ENCODE measurements at regions not wholly inside any gene's neighbourhood (a gene's known extent, or its start where the extent isn't known, plus 50 kb on each side); places are given as distances from the start of the nearest gene placed in this dataset.

DNA sequence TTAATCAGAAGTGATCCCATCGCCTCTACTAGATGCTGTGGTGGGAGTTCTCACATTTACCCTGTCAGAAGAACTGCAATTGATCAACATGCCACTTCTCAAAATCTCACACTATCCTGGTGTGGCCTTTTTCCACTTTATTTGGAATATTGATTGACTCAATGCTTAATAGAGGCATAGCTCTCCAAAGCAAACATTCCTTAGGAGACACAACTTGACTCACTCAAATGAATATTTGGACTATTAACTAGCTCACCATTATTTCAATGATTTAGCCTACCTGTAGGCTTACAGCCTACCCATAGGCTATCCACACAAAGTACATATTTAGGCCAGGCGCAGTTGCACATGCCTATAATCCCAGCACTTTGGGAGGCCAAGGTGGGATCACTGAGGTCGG, 186.5 kb downstream of the KLHL28 start:
- Mint-ChIP-seq H3K4me1 (ENCODE audit: low read depth in 2 of 2) (no peaks in the 10 kb centered on the region), H3K9me3 (no peaks in the 10 kb centered on the region), H3K27ac (no peak overlapping the region), H3K4me3 (no peak overlapping the region), H3K36me3 (ENCODE audit: insufficient read depth) (peaks cover 3% of the 10 kb centered on the region), H3K27me3 (no peaks in the 10 kb centered on the region)
- ATAC-seq (replicated peaks), result no peak
- DNase-seq, result no peak

DNA sequence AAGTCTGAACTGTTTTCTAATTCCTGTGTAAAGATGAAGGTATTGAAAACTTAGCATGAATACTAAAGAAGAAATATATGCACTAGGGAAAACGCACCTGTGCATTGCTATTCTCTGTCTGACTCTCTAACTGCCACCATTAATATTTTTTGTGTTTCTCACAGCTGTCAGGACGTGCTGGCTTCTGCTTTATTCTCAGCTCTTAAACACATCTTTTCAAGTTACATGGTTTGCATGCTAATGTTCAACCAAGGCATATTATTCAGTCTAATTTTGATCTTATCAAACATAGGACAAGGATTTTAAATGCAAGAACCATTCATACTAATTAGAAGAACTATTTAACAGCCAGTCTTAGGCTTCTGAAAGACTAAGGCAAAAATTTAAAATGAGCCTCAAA, 187.4 kb downstream of the KLHL28 start:
- H3K4me3 Mint-ChIP-seq, result no peak overlapping the region
- no peak for DNase-seq
- H3K36me3 Mint-ChIP-seq (ENCODE audit: insufficient read depth), result peaks cover 3% of the 10 kb centered on the region
- H3K4me1 Mint-ChIP-seq (ENCODE audit: low read depth in 2 of 2), result no peaks in the 10 kb centered on the region
- no peak for ATAC-seq (replicated peaks)
- no peaks in the 10 kb centered on the region for H3K27me3 Mint-ChIP-seq
- no peaks in the 10 kb centered on the region for H3K9me3 Mint-ChIP-seq
- no peak overlapping the region for H3K27ac Mint-ChIP-seq

DNA sequence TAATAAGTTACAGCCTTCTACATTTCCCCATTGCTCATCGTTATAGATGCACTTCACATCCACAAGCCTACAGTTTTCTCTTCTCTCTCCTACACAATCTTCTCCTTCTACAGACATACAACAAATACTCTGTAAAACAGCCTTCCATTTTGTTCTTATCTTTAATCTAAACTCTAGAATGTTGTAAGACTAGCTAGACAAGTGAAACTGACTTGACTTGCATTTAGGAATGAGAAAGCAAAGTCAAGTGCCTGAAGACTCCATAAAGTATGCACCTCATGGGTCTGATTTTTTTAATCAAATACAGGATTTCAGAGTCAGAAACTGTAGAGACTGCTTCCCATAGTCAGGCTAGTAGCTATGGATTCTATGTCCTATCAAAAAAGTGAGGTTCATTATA, 190.3 kb downstream of the KLHL28 start:
- Mint-ChIP-seq H3K27ac (no peak overlapping the region), H3K36me3 (ENCODE audit: insufficient read depth) (peaks cover 3% of the 10 kb centered on the region), H3K4me1 (ENCODE audit: low read depth in 2 of 2) (no peaks in the 10 kb centered on the region), H3K27me3 (no peaks in the 10 kb centered on the region), H3K4me3 (no peak overlapping the region), H3K9me3 (no peaks in the 10 kb centered on the region)
- no peak for DNase-seq
- no peak for ATAC-seq (replicated peaks)

DNA sequence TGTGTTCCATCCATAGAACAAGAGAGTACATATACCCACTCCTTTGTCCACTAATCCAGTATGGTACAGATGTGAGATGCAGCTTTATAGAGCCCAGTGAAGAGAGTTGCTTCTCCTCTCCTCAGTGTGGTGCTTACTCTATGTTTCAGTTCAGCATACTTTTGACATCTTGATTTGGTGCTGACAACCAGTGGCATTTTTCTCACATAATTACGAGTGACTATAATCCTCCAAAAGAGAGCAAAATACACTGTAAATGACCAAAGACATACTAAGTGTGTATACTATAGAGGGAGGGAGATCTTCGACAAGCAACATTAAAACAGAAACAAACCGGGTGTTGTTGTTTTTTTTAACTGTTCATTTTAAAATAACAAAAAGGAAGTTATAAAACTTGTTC, 191.5 kb downstream of the KLHL28 start:
- Mint-ChIP-seq H3K4me3 (no peak overlapping the region), H3K9me3 (no peaks in the 10 kb centered on the region), H3K36me3 (ENCODE audit: insufficient read depth) (no peaks in the 10 kb centered on the region), H3K27me3 (no peaks in the 10 kb centered on the region), H3K27ac (no peak overlapping the region), H3K4me1 (ENCODE audit: low read depth in 2 of 2) (no peaks in the 10 kb centered on the region)
- no peak for ATAC-seq (replicated peaks)
- no peak for DNase-seq

DNA sequence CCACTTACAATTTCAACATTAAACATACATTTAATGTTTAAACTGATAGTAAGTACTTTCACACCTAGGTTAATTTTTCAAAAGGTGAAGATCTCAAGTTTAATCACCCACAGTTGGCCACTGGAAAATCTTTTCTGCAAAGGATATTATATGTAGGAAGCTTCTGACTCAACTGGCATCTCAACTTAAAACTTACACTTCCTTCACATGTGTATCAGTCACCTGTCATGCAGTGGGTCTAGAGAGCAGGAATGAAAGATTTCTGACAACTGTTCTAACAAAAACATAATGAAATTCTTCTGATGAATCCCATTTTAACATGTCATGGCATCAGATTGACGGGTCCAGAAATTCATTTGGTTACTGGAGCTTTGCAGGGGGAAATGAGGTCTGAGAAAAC, 192.8 kb downstream of the KLHL28 start:
- no peak for ATAC-seq (replicated peaks)
- no peaks in the 10 kb centered on the region for H3K27me3 Mint-ChIP-seq
- H3K27ac Mint-ChIP-seq, result no peak overlapping the region

DNA sequence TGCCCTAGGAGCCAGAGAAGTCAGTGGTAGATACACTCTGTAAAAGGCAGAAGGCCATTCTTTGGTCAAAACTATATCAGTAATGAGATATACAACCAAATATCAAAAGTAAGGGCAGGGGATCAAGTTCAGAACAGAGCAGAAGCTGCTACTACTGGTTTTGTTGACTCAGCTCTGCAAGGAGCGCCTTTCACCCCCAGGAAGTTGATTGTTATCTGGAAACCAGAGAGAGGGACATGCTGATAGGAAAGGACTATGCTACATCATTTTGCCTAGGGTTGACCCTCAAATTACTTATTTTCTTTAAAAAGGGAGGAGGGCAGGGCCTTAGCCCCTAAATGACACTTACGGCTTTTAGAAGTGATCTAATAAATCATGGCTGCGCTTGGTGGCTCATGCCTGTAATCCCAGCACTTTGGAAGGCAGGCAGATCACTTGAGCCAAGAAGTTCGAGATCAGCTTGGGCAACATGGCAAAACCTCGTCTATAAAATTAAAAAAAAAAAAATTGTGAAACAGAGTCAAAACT, 194.0 kb downstream of the KLHL28 start:
- Mint-ChIP-seq H3K27ac (no peak overlapping the region), H3K4me3 (no peak overlapping the region), H3K9me3 (no peaks in the 10 kb centered on the region), H3K4me1 (ENCODE audit: low read depth in 2 of 2) (no peaks in the 10 kb centered on the region), H3K27me3 (no peaks in the 10 kb centered on the region), H3K36me3 (ENCODE audit: insufficient read depth) (no peaks in the 10 kb centered on the region)
- ATAC-seq (replicated peaks) (no peak), DNase-seq (no peak)

More for the DNA sequence above, 192.8 kb downstream of the KLHL28 start:
- Mint-ChIP-seq H3K4me3 (no peak overlapping the region), H3K36me3 (ENCODE audit: insufficient read depth) (no peaks in the 10 kb centered on the region), H3K4me1 (ENCODE audit: low read depth in 2 of 2) (no peaks in the 10 kb centered on the region), H3K9me3 (no peaks in the 10 kb centered on the region)
- DNase-seq, result no peak

DNA sequence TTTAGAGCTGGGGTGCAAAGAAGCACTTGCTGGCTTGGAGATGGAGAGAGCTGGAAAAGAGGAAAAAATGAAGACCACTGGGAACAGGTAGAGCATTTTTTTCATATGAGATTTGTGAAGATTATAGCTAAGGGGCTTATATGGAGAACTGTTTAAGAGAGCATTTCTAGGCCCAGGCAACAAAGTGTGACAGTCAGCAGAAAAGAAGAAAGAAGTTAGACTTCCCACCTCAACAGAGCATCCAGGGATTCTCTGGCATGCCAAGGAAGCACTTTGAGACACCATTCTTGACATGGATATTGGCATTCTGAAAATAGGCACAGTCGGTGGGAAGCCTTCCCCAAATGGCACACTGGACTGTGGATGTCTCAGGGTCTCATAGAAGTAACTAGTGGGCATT, 195.5 kb downstream of the KLHL28 start:
- Mint-ChIP-seq H3K4me1 (ENCODE audit: low read depth in 2 of 2) (no peaks in the 10 kb centered on the region), H3K36me3 (ENCODE audit: insufficient read depth) (no peaks in the 10 kb centered on the region), H3K4me3 (no peak overlapping the region), H3K27me3 (no peaks in the 10 kb centered on the region), H3K27ac (no peak overlapping the region), H3K9me3 (no peaks in the 10 kb centered on the region)
- DNase-seq (no peak), ATAC-seq (replicated peaks) (no peak)

DNA sequence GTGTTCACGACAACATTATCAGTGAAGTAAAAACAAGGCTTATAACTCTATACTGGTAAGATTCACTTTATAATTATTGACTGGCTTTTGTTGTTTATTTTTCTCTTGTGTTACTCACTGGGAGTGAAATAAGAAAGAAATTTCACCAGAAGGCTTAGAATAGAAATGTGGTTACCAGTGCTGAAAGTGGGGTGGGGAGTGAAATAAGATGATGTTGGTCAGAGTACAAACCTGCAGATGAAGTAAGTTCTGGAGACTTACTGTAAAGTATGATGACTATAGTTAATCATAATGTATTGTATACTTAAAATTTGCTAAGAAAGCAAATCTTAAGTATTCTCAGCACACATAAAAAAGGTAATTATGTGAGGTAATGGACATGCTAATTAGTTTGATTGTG, 198.4 kb downstream of the KLHL28 start:
- H3K9me3 Mint-ChIP-seq, result no peaks in the 10 kb centered on the region
- no peaks in the 10 kb centered on the region for H3K27me3 Mint-ChIP-seq
- no peaks in the 10 kb centered on the region for H3K4me1 Mint-ChIP-seq (ENCODE audit: low read depth in 2 of 2)
- no peak overlapping the region for H3K27ac Mint-ChIP-seq
- no peak overlapping the region for H3K4me3 Mint-ChIP-seq
- DNase-seq, result no peak
- ATAC-seq (replicated peaks), result no peak
- H3K36me3 Mint-ChIP-seq (ENCODE audit: insufficient read depth), result no peaks in the 10 kb centered on the region

DNA sequence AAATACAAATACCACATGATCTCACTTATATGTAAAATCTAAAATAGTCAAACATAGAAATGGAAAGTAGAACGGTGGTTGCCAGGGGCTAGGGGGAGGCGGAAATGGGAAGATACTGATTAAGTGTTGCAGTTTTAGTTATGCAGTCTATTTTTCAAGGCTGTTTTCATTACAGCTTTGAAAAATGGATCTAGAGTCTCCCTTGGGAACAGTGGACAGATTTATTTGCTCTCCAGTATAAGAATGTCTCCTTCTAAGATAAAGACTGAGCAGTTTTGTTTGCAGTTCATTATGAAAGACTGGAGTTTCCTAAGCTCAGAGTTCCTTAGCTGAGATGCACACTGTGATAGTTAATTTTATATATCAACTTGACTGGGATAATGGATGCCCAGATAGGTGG, 202.5 kb downstream of the KLHL28 start:
- H3K4me3 Mint-ChIP-seq, result no peak overlapping the region
- H3K36me3 Mint-ChIP-seq (ENCODE audit: insufficient read depth), result no peaks in the 10 kb centered on the region
- no peaks in the 10 kb centered on the region for H3K9me3 Mint-ChIP-seq
- DNase-seq (no peak), ATAC-seq (replicated peaks) (no peak)
- H3K27ac Mint-ChIP-seq, result no peak overlapping the region
- no peaks in the 10 kb centered on the region for H3K4me1 Mint-ChIP-seq (ENCODE audit: low read depth in 2 of 2)
- no peaks in the 10 kb centered on the region for H3K27me3 Mint-ChIP-seq

DNA sequence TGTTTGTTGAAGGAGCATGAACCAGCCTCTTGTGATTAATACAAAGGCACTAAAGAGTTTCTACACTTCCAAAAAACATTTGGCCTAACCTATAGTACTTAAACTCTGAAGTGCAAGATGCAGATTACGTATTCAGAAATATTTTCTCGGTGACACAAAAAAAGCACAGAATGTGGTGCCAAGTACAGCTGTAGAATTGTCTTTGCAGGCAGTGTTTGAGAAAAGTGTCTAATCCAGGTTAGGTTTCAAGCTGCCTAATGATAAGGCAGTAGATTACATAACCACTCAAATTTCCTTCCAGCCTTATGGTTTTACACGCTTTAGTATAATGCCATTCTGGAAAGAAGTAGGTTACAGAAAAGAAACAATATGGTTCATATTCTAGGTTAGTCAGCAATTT, 205.2 kb downstream of the KLHL28 start:
- no peak for DNase-seq
- H3K4me3 Mint-ChIP-seq, result no peak overlapping the region
- no peaks in the 10 kb centered on the region for H3K36me3 Mint-ChIP-seq (ENCODE audit: insufficient read depth)
- no peak for ATAC-seq (replicated peaks)
- H3K4me1 Mint-ChIP-seq (ENCODE audit: low read depth in 2 of 2), result no peaks in the 10 kb centered on the region
- no peaks in the 10 kb centered on the region for H3K27me3 Mint-ChIP-seq
- H3K27ac Mint-ChIP-seq, result no peak overlapping the region
- no peaks in the 10 kb centered on the region for H3K9me3 Mint-ChIP-seq

DNA sequence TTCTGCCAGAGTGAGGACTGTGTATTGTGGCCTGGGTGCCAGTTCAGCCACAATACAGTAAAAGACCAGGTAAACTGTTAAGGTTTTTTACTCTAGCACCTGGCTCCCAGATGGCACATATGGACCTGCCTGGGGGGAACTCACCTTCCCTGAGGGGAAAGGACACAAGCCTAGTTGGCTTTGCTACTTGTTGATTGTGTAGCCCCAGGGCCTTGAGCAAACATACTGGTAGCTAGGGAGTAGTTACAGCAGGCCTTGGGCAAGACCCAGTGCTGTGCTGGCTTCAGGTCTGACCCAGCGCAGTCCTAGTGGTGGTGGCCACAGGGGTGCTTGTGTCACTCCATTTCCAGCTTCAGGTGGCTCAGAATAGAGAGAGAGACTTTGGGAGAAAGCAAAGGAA, 216.4 kb downstream of the KLHL28 start:
- no peaks in the 10 kb centered on the region for H3K36me3 Mint-ChIP-seq (ENCODE audit: insufficient read depth)
- H3K9me3 Mint-ChIP-seq, result no peaks in the 10 kb centered on the region
- DNase-seq (no peak), ATAC-seq (replicated peaks) (no peak)
- no peak overlapping the region for H3K27ac Mint-ChIP-seq
- H3K4me1 Mint-ChIP-seq (ENCODE audit: low read depth in 2 of 2), result no peaks in the 10 kb centered on the region
- no peak overlapping the region for H3K4me3 Mint-ChIP-seq
- H3K27me3 Mint-ChIP-seq, result no peaks in the 10 kb centered on the region

DNA sequence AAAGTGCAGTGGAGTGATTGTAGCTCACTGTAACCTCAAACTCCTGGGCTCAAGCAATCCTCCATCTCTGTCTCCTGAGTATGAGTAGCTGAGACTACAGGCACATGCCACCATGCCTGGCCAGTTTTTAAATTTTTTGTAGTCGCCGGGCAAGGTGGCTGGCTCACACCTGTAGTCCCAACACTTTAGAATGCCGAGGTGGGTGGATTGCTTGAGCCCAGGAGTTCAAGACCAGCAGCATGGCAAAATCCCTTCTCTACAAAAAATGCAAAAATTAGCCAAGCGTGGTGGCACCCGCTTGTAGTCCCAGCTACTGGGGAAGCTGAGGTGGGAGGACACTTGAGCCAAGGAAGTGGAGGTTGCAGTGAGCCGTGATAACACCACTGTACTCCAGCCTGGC, 219.5 kb downstream of the KLHL28 start:
- H3K36me3 Mint-ChIP-seq (ENCODE audit: insufficient read depth), result no peaks in the 10 kb centered on the region
- H3K4me3 Mint-ChIP-seq, result no peak overlapping the region
- ATAC-seq (replicated peaks) (no peak), DNase-seq (no peak)
- no peak overlapping the region for H3K27ac Mint-ChIP-seq
- H3K4me1 Mint-ChIP-seq (ENCODE audit: low read depth in 2 of 2), result no peaks in the 10 kb centered on the region
- H3K27me3 Mint-ChIP-seq, result peaks cover 0 to 4% of the 10 kb centered on the region in 2 donors
- no peaks in the 10 kb centered on the region for H3K9me3 Mint-ChIP-seq

DNA sequence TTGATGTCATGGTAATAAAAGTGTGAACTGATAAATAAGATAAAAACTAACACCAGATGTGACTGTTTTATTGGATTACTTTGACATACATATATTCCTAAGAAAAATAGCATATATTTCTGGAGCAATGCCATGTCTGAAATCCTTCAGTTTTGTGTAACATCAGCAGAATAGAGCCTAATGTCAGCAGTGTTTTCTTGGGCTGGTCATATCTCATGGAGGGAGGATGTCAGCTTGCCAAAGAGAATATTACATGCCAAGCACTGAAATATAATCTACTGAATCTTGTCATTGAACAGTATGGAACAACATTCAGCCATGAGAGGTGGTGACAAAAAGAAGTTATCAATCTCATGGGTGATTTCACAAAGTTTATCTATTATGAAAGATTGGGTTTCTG, 220.3 kb downstream of the KLHL28 start:
- ATAC-seq (replicated peaks) (no peak), DNase-seq (no peak)
- Mint-ChIP-seq H3K4me3 (no peak overlapping the region), H3K9me3 (no peaks in the 10 kb centered on the region), H3K27me3 (peaks cover 0 to 4% of the 10 kb centered on the region in 2 donors), H3K36me3 (ENCODE audit: insufficient read depth) (no peaks in the 10 kb centered on the region), H3K4me1 (ENCODE audit: low read depth in 2 of 2) (no peaks in the 10 kb centered on the region), H3K27ac (no peak overlapping the region)

DNA sequence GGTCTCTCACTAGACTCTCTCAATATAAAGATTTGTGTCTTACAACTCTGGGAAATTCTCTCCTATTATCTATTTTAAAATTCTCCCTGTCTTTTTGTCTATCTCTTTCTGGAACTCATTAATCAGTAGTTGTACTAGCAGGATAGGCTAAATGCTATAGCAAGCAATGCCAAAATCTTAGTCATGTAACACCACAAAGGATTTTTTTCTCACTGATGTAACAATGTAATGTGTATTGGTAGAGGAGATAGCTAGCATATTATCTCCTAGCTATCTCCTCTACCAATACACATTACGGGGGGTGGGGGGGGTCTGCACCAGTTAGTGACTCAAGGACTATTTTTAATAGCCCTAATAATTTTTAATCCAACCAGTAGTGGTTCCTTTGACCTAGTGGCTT, 225.4 kb downstream of the KLHL28 start:
- Mint-ChIP-seq H3K27me3 (peaks cover 0 to 4% of the 10 kb centered on the region in 2 donors), H3K4me1 (ENCODE audit: low read depth in 2 of 2) (no peaks in the 10 kb centered on the region), H3K4me3 (no peak overlapping the region), H3K9me3 (no peaks in the 10 kb centered on the region), H3K36me3 (ENCODE audit: insufficient read depth) (no peaks in the 10 kb centered on the region), H3K27ac (no peak overlapping the region)
- ATAC-seq (replicated peaks), result no peak
- DNase-seq, result no peak

DNA sequence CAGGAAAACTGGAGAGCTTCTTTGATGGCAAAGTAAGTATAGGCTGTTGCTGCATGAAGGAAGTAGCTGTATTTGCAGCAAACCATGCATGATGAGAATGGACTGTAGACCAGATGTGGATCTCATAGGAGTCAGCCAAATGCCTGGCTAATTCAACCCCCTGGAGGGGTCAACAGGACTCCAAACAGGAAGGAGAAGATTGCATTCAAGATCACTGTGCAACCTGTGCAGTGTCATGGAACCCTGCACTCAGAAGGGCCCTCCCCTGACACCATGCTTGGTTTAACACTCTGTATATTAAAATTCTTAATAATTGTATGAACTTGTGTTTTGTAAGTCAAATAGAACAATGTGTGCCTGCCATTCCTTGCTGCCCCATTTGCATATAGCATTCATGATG, 225.1 kb upstream of the FSCB start:
- H3K27me3 Mint-ChIP-seq, result no peaks in the 10 kb centered on the region
- H3K27ac Mint-ChIP-seq, result no peak overlapping the region
- H3K4me3 Mint-ChIP-seq, result no peak overlapping the region
- ATAC-seq (replicated peaks), result no peak
- DNase-seq, result no peak
- no peaks in the 10 kb centered on the region for H3K36me3 Mint-ChIP-seq (ENCODE audit: insufficient read depth)
- H3K9me3 Mint-ChIP-seq, result no peaks in the 10 kb centered on the region
- no peaks in the 10 kb centered on the region for H3K4me1 Mint-ChIP-seq (ENCODE audit: low read depth in 2 of 2)

Measured in effector memory CD8-positive, alpha-beta T cell (primary cell).